ENCODE measurements at regions not wholly inside any gene's neighbourhood (a gene's known extent, or its start where the extent isn't known, plus 50 kb on each side); places are given as distances from the start of the nearest gene placed in this dataset.

DNA sequence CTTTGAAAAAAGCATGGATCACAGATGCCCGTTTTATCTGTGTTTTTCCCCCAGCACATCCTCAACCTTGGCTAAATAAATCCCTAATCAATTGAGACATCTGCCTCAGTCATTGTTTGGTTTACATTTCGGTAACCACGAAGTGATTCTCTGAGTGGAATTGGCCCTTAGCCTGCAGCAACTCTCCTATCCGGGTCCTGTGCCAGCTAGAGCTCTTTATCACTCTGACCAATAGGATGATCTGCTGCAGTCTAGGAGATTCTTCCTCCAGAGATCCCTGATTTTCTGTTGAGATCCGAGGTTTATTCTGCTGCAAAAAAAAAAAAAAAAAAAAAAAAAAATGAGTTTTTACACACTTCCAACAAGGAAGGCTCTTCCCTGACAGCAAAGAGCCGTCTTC lies 137.3 kb downstream of the KCNA4 start:
- H3K9me3 Mint-ChIP-seq (ENCODE audit: unreplicated experiment): no peaks in the 10 kb centered on the region
- H3K27me3 Mint-ChIP-seq (ENCODE audit: unreplicated experiment): peaks cover 2% of the 10 kb centered on the region
- H3K27ac Mint-ChIP-seq (ENCODE audit: unreplicated experiment): no peak overlapping the region
- H3K4me3 Mint-ChIP-seq (ENCODE audit: unreplicated experiment): no peak overlapping the region
- no peak for DNase-seq
- H3K4me1 Mint-ChIP-seq (ENCODE audit: low read depth, unreplicated experiment): no peaks in the 10 kb centered on the region
- no peaks in the 10 kb centered on the region for H3K36me3 Mint-ChIP-seq (ENCODE audit: unreplicated experiment)
- TF ChIP-seq, protein P1, sequence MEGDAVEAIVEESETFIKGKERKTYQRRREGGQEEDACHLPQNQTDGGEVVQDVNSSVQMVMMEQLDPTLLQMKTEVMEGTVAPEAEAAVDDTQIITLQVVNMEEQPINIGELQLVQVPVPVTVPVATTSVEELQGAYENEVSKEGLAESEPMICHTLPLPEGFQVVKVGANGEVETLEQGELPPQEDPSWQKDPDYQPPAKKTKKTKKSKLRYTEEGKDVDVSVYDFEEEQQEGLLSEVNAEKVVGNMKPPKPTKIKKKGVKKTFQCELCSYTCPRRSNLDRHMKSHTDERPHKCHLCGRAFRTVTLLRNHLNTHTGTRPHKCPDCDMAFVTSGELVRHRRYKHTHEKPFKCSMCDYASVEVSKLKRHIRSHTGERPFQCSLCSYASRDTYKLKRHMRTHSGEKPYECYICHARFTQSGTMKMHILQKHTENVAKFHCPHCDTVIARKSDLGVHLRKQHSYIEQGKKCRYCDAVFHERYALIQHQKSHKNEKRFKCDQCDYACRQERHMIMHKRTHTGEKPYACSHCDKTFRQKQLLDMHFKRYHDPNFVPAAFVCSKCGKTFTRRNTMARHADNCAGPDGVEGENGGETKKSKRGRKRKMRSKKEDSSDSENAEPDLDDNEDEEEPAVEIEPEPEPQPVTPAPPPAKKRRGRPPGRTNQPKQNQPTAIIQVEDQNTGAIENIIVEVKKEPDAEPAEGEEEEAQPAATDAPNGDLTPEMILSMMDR (IDR thresholded peaks at IDR 0.05; ENCODE audit: partially characterized antibody, unreplicated experiment): no peak

DNA sequence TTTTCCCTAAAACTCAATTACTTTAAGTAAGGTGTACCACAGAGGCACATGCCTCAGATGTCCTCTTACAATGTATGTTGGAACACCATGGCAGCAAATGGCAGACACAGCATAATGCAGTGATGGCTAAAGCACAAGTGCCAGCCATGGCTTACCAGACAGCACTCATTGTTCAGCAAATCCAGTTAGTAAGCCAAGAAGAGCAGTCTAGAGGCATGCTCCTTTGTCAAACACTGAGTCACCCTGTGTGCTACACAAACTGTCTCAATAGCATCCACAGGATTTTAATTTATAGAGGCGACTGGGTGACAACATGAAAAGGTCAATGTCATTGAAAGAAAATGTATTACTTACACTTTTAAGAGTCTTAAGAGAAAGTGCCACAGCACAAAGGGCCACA lies 140.6 kb downstream of the KCNA4 start:
- Mint-ChIP-seq H3K27ac (ENCODE audit: unreplicated experiment) (no peak overlapping the region), H3K4me3 (ENCODE audit: unreplicated experiment) (no peak overlapping the region), H3K27me3 (ENCODE audit: unreplicated experiment) (peaks cover 2% of the 10 kb centered on the region), H3K9me3 (ENCODE audit: unreplicated experiment) (no peaks in the 10 kb centered on the region), H3K4me1 (ENCODE audit: low read depth, unreplicated experiment) (no peaks in the 10 kb centered on the region), H3K36me3 (ENCODE audit: unreplicated experiment) (no peaks in the 10 kb centered on the region)
- TF ChIP-seq, protein P1 (IDR thresholded peaks at IDR 0.05; ENCODE audit: partially characterized antibody, unreplicated experiment): no peak
- DNase-seq: no peak

- Mint-ChIP-seq H3K4me3 (ENCODE audit: unreplicated experiment) (no peak overlapping the region), H3K36me3 (ENCODE audit: unreplicated experiment) (no peaks in the 10 kb centered on the region), H3K27ac (ENCODE audit: unreplicated experiment) (no peak overlapping the region), H3K27me3 (ENCODE audit: unreplicated experiment) (no peaks in the 10 kb centered on the region), H3K9me3 (ENCODE audit: unreplicated experiment) (no peaks in the 10 kb centered on the region), H3K4me1 (ENCODE audit: low read depth, unreplicated experiment) (no peaks in the 10 kb centered on the region)
- DNase-seq: no peak
- TF ChIP-seq, protein P1 (IDR thresholded peaks at IDR 0.05; ENCODE audit: partially characterized antibody, unreplicated experiment): no peak
Observed at GRCh38 chr11:29847219-29847618, 169.6 kb downstream of the KCNA4 start.

DNA sequence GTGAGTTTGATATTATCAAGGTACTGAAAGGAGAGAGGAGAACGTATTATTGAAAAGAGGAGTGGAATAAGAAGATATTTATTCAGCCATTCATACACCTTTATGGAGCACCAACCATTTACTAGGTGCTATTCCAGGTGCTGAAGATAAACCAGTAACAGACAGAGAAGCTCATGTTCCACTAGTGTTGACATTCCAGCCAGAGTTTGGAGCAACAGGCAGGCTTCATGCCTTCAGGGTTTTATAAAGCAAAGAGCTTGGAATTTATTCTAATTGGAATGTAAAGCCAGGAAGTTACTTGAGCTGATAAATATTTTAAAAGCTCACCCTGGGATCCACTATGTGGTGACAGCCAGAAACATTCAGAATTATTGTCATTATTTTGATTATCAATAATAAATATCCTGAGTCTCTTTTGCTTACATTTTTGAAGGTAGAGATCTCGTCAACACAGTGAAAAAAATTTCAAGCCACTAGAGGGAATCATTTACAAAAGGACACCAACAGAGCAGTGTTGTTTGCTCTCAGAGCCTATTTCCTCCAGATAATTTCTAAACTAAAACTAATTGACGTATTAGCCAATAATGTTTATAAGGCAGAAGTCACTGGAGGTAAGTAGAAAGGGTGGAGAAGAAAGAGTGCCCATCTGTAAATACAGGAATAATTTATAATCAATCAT lies 172.0 kb downstream of the KCNA4 start:
- H3K27me3 Mint-ChIP-seq (ENCODE audit: unreplicated experiment): no peaks in the 10 kb centered on the region
- TF ChIP-seq, protein P1 (IDR thresholded peaks at IDR 0.05; ENCODE audit: partially characterized antibody, unreplicated experiment): no peak
- no peaks in the 10 kb centered on the region for H3K4me1 Mint-ChIP-seq (ENCODE audit: low read depth, unreplicated experiment)
- H3K4me3 Mint-ChIP-seq (ENCODE audit: unreplicated experiment): no peak overlapping the region
- no peak for DNase-seq
- H3K9me3 Mint-ChIP-seq (ENCODE audit: unreplicated experiment): no peaks in the 10 kb centered on the region
- H3K36me3 Mint-ChIP-seq (ENCODE audit: unreplicated experiment): no peaks in the 10 kb centered on the region
- no peak overlapping the region for H3K27ac Mint-ChIP-seq (ENCODE audit: unreplicated experiment)

DNA sequence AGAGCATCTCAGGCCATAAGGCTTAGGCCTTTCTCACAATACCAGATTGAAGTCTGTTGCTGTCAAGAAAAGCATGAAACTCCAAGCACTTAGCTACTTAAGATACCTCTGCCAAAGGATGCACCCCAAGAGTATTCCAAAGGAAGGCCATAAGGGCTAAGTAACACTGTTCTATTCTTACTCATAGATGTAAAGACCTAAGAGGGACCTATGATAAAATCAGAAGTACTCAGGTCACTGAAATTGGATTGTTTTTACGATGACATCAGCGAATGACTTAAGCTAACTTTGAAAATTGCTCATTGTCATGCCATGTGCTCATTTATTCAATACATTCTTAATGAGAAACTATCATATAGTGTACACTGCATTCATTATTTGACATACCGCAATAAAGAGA lies 172.8 kb downstream of the KCNA4 start:
- Mint-ChIP-seq H3K27ac (ENCODE audit: unreplicated experiment) (no peak overlapping the region), H3K9me3 (ENCODE audit: unreplicated experiment) (no peaks in the 10 kb centered on the region), H3K4me1 (ENCODE audit: low read depth, unreplicated experiment) (no peaks in the 10 kb centered on the region)

More for the DNA sequence above, 172.8 kb downstream of the KCNA4 start:
- Mint-ChIP-seq H3K27me3 (ENCODE audit: unreplicated experiment) (no peaks in the 10 kb centered on the region), H3K36me3 (ENCODE audit: unreplicated experiment) (no peaks in the 10 kb centered on the region), H3K4me3 (ENCODE audit: unreplicated experiment) (no peak overlapping the region)
- TF ChIP-seq, protein P1 (IDR thresholded peaks at IDR 0.05; ENCODE audit: partially characterized antibody, unreplicated experiment): no peak
- DNase-seq: no peak

Data from glutamatergic neuron (in vitro differentiated cells).